ENCODE measurements at regions not wholly inside any gene's neighbourhood (a gene's known extent, or its start where the extent isn't known, plus 50 kb on each side); places are given as distances from the start of the nearest gene placed in this dataset.

DNA sequence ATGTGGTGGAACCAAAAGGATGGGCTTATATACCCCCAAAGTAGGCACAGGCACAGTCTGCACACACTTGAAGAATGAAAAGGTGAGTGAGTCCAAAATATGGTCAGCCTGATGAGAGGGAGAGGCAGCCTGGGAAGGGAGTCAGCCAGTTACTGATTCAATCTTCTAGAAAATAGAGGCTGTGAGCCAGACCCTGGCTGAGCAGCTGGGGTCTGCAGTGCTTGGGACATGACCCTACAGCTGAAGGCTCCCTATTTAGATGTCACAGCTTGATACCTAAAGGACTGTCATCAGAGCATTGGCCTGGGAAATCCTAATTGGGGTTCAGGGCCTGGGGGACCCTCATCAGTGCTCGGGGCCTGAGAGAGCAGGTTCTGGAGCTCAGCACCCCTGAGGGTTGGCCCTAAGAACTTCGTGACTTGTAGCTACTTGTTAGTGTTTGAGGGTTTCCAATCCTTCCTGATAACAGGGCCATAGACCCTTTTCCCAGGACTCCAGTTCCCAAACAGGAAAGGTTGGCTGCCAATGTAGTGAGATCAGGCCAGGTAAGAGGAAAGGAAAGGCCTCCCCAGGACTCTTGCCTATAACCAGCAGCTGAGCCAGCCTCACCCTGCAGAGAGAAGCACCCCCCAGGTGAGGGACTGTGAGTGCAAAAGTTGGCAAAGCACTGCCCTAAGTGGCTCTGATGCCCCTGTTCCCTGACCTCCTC is 54.7 kb upstream of the SLCO2A1 start:
- no peak overlapping the region for H2AFZ ChIP-seq (ENCODE audit: low read depth)
- H3K9me3 ChIP-seq, result peaks cover 10% of the 10 kb centered on the region; the same call in 1 of the 2 replicates
- H3F3A ChIP-seq (replicated peaks; ENCODE audit: insufficient read depth), result no peaks in the 10 kb centered on the region
- H3K4me3 ChIP-seq (ENCODE audit: low read depth in 2 of 2, low read length in 1 of 2), result no peak overlapping the region
- H3K79me2 ChIP-seq (ENCODE audit: insufficient read depth), result no peaks in the 10 kb centered on the region
- POLR2A ChIA-PET, result no interaction called here
- no peaks in the 10 kb centered on the region for H3K27me3 ChIP-seq (ENCODE audit: insufficient read depth)
- 47% methylated on average over 2 of the region's 2 CpGs for WGBS (ENCODE audit: low lambda C conversion rate)
- no peak overlapping the region for H3K9ac ChIP-seq
- no peaks in the 10 kb centered on the region for H4K20me1 ChIP-seq (ENCODE audit: insufficient read depth)
- H3K36me3 ChIP-seq (replicated peaks in 1 of 2; ENCODE audit: control insufficient read depth in 1 of 2, insufficient read depth in 2 of 2, low read length in 1 of 2), result no peaks in the 10 kb centered on the region
- H3K4me1 ChIP-seq (ENCODE audit: control insufficient read depth in 1 of 2, insufficient read depth in 2 of 2, low read depth in 1 of 2, low read length in 1 of 2), result no peaks in the 10 kb centered on the region
- TF ChIP-seq, protein P1, sequence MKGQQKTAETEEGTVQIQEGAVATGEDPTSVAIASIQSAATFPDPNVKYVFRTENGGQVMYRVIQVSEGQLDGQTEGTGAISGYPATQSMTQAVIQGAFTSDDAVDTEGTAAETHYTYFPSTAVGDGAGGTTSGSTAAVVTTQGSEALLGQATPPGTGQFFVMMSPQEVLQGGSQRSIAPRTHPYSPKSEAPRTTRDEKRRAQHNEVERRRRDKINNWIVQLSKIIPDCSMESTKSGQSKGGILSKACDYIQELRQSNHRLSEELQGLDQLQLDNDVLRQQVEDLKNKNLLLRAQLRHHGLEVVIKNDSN (IDR thresholded peaks at IDR 0.05; ENCODE audit: borderline replicate concordance, low read depth), result no peak
- TF ChIP-seq POLR2AphosphoS5 (IDR thresholded peaks at IDR 0.05; ENCODE audit: low read depth, low read length), result no peak
- TF ChIP-seq RAD21 (IDR thresholded peaks at IDR 0.05; ENCODE audit: low read length), result no peak
- TF ChIP-seq MEF2A (IDR thresholded peaks at IDR 0.05; ENCODE audit: borderline replicate concordance, low read depth), result no peak
- TF ChIP-seq EZH2phosphoT487 (IDR thresholded peaks at IDR 0.05; ENCODE audit: borderline replicate concordance, low read depth), result no peak
- H3K4me2 ChIP-seq, result no peak overlapping the region
- no peaks in the 10 kb centered on the region for H3K9me2 ChIP-seq
- CTCF ChIA-PET, result interaction anchor here (1.2 kb wide), 1 partner anchor 10 kb away, joined by 3 read pairs; no protein-coding TSS in a partner anchor
- no peak for DNase-seq
- no peak overlapping the region for H3K27ac ChIP-seq (ENCODE audit: low read depth in 2 of 2, low read length in 1 of 2)

DNA sequence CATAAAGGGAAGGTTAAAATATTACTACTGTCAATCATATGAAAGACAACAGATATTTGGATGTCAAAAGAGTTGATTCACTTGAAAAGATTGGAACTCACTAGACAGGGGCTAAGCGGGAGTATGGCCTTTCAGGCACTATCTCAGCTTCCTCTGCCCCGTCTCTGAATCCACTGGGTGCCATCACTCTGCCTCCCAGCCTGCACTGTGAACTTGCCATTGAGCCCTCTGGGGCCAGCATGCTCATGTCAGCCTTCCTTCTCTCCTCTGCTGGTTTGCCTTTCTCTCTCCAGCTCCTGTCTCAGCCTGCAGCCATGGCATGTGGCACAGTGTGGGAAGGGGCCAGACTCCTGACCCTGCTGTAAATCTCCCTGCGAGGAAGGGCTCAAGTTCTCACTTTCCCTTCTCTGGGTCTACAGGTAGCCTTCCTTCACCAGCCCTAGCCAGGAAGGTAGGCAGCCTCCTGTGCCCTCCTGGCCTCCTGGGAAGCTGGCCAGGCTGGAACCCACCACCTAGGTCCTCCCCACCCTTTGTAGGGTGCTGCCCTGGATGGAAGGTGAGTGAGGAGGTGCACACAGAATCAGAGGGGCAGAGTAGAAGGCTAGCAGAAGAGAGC is 54.0 kb upstream of the SLCO2A1 start:
- Histone ChIP-seq H3K4me3 (ENCODE audit: low read depth in 2 of 2, low read length in 1 of 2) (no peak overlapping the region), H3K79me2 (ENCODE audit: insufficient read depth) (no peaks in the 10 kb centered on the region), H4K20me1 (ENCODE audit: insufficient read depth) (no peaks in the 10 kb centered on the region), H2AFZ (ENCODE audit: low read depth) (no peak overlapping the region), H3K27me3 (ENCODE audit: insufficient read depth) (no peaks in the 10 kb centered on the region), H3K4me1 (ENCODE audit: control insufficient read depth in 1 of 2, insufficient read depth in 2 of 2, low read depth in 1 of 2, low read length in 1 of 2) (no peaks in the 10 kb centered on the region), H3F3A (replicated peaks; ENCODE audit: insufficient read depth) (no peaks in the 10 kb centered on the region), H3K36me3 (replicated peaks in 1 of 2; ENCODE audit: control insufficient read depth in 1 of 2, insufficient read depth in 2 of 2, low read length in 1 of 2) (no peaks in the 10 kb centered on the region), H3K9me2 (no peaks in the 10 kb centered on the region), H3K4me2 (no peak overlapping the region), H3K27ac (ENCODE audit: low read depth in 2 of 2, low read length in 1 of 2) (no peak overlapping the region), H3K9ac (no peak overlapping the region), H3K9me3 (peaks cover 10% of the 10 kb centered on the region; the same call in 1 of the 2 replicates)
- ChIA-PET CTCF (interaction anchor here (1.2 kb wide), 1 partner anchor 9 kb away, joined by 3 read pairs; no protein-coding TSS in a partner anchor), POLR2A (no interaction called here)
- 47% methylated on average over 3 of the region's 3 CpGs for WGBS (ENCODE audit: low lambda C conversion rate)
- no peak for DNase-seq
- TF ChIP-seq, protein P2, sequence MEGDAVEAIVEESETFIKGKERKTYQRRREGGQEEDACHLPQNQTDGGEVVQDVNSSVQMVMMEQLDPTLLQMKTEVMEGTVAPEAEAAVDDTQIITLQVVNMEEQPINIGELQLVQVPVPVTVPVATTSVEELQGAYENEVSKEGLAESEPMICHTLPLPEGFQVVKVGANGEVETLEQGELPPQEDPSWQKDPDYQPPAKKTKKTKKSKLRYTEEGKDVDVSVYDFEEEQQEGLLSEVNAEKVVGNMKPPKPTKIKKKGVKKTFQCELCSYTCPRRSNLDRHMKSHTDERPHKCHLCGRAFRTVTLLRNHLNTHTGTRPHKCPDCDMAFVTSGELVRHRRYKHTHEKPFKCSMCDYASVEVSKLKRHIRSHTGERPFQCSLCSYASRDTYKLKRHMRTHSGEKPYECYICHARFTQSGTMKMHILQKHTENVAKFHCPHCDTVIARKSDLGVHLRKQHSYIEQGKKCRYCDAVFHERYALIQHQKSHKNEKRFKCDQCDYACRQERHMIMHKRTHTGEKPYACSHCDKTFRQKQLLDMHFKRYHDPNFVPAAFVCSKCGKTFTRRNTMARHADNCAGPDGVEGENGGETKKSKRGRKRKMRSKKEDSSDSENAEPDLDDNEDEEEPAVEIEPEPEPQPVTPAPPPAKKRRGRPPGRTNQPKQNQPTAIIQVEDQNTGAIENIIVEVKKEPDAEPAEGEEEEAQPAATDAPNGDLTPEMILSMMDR (IDR thresholded peaks at IDR 0.05), result no peak
- TF ChIP-seq TEAD4 (IDR thresholded peaks at IDR 0.05; ENCODE audit: borderline replicate concordance, insufficient read depth) (no peak), FOXM1 (IDR thresholded peaks at IDR 0.05; ENCODE audit: low read depth) (no peak), TAF1 (IDR thresholded peaks at IDR 0.05; ENCODE audit: borderline replicate concordance, low read depth, low read length) (no peak)

All from SK-N-SH (cell line).